Kidney tubule cell (primary cell): ENCODE measurements at regions not wholly inside any gene's neighbourhood (a gene's known extent, or its start where the extent isn't known, plus 50 kb on each side); places are given as distances from the start of the nearest gene placed in this dataset.
A peak's percentile ranks its signal among the peaks of the same experiment; 100 is the strongest.

Experiments used
- DNase-seq: peaks from one replicate; pipeline ENCODE4 v3.0.0-alpha.2; 2018; ENCODE audit warnings: low spot score

GRCh38 chr14:98301681-98302080, 970.3 kb downstream of the BCL11B start:
- no peak for DNase-seq

- DNase-seq = no peak
Measured at GRCh38 chr14:98304574-98304973, 967.4 kb downstream of the BCL11B start.

- no peak for DNase-seq
Measured at GRCh38 chr14:98309591-98309990, 962.4 kb downstream of the BCL11B start.

GRCh38 chr14:98312006-98312405, 960.0 kb downstream of the BCL11B start:
- no peak for DNase-seq

DNA sequence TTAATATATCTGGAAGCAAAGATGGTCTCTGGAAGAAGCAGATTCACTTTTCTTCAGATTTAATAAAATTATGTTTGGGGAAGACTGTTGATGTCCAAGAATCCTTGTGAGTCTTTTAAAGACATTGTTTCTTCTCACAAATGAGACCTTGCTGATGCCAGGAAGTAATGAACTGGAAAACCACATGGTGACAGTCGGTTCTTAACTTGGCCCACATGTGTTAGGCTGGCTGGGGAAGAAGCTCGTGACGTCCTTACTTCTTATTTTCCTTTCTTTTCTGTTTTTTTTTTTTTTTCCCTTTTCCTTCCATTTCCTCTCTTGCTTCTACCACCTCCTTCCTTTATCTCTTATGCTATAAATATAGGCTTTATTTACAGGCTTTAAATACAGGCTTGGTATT, 950.2 kb downstream of the BCL11B start:
- peak; percentile 54 for DNase-seq

- peak; percentile 79 for DNase-seq
Measured at GRCh38 chr14:98323836-98324235, 948.2 kb downstream of the BCL11B start.

DNA sequence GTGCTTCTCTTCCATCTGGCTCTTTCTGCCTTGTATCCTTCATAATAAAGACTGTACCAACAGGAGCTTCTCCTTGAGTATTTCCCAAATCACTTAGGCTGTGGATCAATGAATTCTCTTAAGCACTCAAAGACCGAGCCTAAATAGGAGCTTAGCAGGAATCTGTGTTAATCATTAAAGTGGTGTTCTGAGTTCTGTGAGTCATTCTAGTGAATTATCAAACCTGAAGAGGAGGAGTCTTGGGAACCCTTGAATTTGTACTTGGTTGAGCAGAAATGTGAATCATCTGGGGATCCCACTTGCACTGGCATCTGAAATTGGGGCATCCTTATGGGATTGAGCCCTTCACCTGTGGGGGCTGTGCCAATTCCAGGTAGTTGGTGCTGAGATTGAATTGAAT, 946.2 kb downstream of the BCL11B start:
- peak; percentile 92 for DNase-seq

DNA sequence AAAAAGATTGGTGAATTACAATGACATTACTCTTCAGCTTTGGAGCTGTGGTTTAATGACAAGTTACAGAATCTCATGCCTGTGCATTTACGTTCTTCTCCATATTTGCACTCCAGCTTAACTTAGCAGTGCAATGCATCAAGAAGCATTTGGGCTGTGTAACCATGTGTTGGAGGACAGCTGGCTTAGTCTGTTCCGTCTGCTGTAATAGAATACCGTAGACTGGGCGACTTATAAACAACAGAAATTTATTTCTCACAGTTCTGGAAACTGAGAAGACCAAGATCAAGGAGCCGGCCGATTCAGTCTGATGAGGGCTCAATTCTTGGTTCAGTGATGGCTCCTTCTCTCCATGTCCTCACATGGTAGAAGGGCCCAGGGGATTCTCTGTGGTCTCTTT, 943.5 kb downstream of the BCL11B start:
- DNase-seq = no peak

- no peak for DNase-seq
Measured at GRCh38 chr14:98334186-98334585, 937.8 kb downstream of the BCL11B start.

GRCh38 chr14:98341211-98341610, 930.8 kb downstream of the BCL11B start:
- no peak for DNase-seq

DNA sequence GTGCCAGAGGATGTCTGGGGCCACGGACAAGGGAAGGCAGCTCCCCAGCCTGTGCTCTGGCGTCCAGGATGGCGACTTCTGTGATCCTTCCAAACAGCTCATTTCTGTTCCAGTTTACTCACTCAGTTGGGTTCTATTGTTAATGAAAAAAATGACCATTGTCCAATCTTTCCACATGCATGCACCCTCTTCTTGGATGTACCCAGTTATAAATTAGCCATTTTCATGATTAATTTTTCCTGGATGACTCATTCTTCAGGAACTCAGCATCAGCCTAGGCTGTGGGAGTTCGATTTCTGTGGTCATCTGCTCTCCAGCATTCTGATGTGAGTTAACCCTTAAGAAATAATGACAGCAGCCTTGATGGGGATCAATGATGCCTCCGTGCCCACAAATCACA, 926.8 kb downstream of the BCL11B start:
- DNase-seq = peak; percentile 97

DNA sequence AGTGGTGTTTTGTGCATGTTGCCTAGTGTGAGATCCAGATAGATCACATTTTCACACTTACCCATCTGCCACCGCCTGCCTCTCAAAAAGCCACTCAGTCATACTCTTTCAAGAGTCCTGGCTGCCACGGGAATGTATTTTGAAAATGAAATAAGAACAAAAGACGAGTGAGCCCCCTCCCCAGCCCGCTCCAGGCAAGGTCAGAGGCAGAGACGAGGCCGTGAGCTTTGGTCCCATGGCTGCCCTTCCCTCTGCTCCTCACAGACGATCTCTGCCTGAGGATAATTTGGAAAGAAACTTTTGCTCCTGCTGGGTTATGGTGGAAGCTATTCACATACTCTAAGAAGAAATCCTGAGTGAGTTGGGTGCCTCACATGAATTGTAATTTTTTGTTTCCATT, 924.3 kb downstream of the BCL11B start:
- no peak for DNase-seq

GRCh38 chr14:98348505-98348904, 923.5 kb downstream of the BCL11B start:
- peak; percentile 43 for DNase-seq

GRCh38 chr14:98350213-98350612, 921.8 kb downstream of the BCL11B start:
- DNase-seq = peak; percentile 49

DNA sequence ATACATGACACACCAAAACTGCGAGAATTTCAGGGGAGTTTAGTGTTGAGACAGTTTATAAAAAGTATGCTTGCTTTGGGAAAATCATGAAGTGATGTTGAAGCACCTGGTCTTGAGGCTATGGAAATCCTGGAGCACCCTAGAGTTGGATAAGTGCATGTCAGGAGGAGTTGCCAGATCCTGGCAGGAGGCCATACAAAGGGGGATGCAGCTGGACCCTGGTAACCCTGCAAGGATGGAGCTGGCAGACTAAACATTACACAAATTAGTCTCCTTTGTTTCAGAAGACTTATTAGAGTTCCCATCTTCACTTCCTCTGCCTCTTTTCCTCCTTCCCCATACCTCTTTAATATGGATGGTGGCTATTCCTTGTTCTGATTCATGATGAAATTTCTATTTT, 907.0 kb downstream of the BCL11B start:
- no peak for DNase-seq

DNA sequence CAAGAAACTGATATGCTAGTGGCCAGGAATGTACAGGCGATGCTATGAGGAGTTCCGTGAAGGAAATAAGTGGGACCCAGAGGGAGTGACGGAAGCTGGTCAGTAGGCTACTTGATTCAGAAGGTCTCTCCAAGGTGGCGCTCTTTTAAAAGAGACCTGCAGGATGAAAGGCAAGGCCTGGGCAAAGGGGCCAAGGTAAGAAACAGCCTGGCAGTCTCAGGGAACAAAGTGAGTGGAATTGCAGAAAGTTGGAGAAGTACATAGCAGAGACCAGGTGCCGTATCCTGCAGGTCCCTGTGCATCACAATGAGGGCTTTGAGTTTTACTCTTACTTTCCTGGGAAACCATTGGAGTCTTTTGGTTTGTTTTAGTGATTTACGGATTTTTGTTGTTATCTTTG, 905.6 kb downstream of the BCL11B start:
- DNase-seq = no peak

GRCh38 chr14:98368221-98368620, 903.8 kb downstream of the BCL11B start:
- no peak for DNase-seq

DNA sequence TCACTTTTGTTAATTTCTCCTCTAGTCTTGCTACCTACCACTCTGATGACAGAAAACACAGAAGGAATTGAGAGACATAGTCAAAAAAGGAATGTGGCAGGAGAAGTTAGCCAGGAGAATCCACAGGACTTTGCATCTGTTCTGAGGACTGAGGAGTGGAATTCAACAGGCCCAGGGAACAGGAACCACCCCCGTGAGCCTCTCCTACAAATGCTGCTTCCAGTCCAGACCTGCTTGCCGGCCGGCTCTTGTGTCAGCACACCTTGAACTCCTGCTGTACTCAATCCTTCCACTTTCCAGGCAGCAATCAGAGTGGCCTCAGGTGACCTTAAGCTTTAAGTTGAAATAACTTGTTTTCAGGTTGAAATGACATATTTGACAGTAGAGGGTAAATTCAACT, 903.1 kb downstream of the BCL11B start:
- no peak for DNase-seq

DNA sequence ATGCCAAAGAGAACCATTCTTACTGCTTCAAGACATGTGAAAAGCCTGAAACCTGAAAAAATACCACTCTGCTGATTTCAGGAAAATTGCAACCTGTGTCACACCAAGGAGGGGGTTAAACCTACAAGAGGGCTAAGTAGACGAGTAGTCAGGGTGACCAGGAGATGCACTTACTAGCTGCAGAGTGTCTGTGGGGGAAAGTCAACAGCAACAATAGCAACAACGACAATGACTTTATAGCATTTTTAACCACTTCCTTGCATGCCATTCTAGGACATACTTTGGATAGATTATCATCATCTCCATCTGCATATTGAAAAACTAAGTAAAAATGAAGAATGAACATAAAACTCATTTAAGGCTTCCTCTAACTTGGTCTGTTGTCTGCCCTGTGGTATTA, 902.7 kb downstream of the BCL11B start:
- no peak for DNase-seq

- DNase-seq = no peak
Measured at GRCh38 chr14:98370352-98370751, 901.6 kb downstream of the BCL11B start.

DNA sequence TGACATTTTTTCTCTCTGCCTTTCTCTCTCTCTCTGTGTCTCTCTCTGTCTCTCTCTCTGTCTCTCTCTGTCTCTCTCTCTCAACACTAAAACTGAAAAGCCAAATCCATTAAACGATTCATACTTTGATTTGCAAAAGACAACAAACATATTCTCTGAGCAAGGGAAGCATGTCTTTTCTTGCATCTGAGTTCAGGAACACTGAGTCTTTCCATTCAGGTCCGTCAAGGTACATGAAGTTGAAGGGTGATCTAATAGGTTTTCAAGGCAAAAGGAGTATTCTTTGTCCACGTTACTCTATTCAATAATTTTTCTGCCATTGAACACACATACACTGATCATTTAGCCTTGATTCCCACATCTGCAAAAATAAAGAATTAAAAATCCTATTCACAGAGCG, 900.9 kb downstream of the BCL11B start:
- no peak for DNase-seq

DNA sequence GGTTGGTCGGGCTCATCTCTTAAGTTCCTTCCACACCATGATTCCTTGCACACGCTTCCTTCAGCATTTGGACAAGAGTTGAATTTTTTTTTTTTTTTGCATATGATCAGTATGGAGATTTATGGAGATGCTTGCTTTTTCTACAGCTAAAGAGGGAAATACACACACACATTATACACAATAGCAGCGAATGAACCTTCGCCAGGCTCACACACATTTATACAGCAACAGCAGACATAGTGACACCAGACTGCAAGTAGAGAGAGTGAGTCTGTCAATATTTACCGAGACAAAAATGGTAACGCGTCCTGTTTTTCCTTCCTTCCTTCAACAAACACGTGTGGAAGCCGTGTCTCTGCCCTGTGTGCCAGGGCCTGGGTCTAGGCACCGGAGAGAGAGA, 897.9 kb downstream of the BCL11B start:
- DNase-seq = no peak

GRCh38 chr14:98375566-98375965, 896.4 kb downstream of the BCL11B start:
- DNase-seq = no peak

DNA sequence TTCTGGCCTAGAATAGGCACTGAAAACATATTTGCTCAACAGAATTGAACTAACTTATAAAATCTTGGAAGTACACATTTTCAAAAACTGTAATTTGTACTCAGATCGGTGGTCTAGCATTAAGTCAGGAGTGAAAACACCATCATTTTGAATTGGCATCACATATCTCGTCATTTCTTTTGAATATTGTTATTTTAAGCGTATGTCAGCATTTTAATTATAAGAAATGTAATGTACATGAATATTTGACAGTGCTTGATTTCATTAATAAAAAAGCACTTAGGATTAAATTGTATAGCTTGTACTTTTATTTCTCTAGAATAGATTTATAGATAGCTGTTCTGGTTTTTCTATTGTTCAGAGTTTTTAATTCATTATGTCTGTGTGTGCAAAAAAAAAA, 892.2 kb downstream of the BCL11B start:
- DNase-seq = no peak

- DNase-seq = no peak
Measured at GRCh38 chr14:98382662-98383061, 889.3 kb downstream of the BCL11B start.
